Tibial artery (tissue), 4 donors: ENCODE measurements at regions not wholly inside any gene's neighbourhood (a gene's known extent, or its start where the extent isn't known, plus 50 kb on each side); places are given as distances from the start of the nearest gene placed in this dataset.

Experiments
- DNase-seq, 2 donors: peaks; one replicate each; pipeline ENCODE4 v3.0.0-alpha.2; 2019
- H3K27ac ChIP-seq, 2 donors: fragments of 200-600 bp; sonication (generic) in 1 of 2; 1 replicate in 1 of 2; 2 replicates in 1 of 2; pipeline ENCODE4 v1.5.1; 2018 to 2019; ENCODE audit warnings: mild to moderate bottlenecking in 1 of 2
- H3K27me3 ChIP-seq, 2 donors: fragments of 200-600 bp; sonication (generic) in 1 of 2; one replicate each; pipeline versions ENCODE4 v1.5.1 to v1.6.0; 2016 to 2019
- H3K36me3 ChIP-seq, 3 donors: fragments of 200-600 bp; sonication (generic) in 2 of 3; one replicate each; pipeline ENCODE4 v1.5.1; 2016 to 2019; ENCODE audit warnings: mild to moderate bottlenecking in 2 of 3
- H3K4me1 ChIP-seq, 4 donors: fragments of 200-600 bp; sonication (generic) in 2 of 4; 1 replicate in 3 of 4; 2 replicates in 1 of 4; pipeline ENCODE4 v1.5.1; 2016 to 2019
- H3K4me3 ChIP-seq, 2 donors: fragments of 200-600 bp; sonication (generic) in 1 of 2; 1 replicate in 1 of 2; 2 replicates in 1 of 2; pipeline ENCODE4 v1.5.1; 2018 to 2019; ENCODE audit warnings: mild to moderate bottlenecking in 2 of 2
- H3K9me3 ChIP-seq, 3 donors: fragments of 200-600 bp; sonication (generic) in 1 of 3; one replicate each; pipeline ENCODE4 v1.5.1; 2016 to 2019
- intact Hi-C: fragments of 100-400 bp; cut with DNase I; formaldehyde crosslinking; loops from one replicate; pipeline ENCODE4 v1.15.0; 2023; ENCODE audit warnings: low total_unique reads
- TF ChIP-seq, protein P1 (sequence below), 2 experiments: fragments of 200-600 bp in 1 of 2; fragments of 450-650 bp in 1 of 2; IDR thresholded peaks; one replicate each; pipeline ENCODE4 v1.5.1; 2017 to 2019; ENCODE audit warnings: antibody characterized with exemption in 2 of 2, mild to moderate bottlenecking in 1 of 2, moderate library complexity in 1 of 2

DNA sequence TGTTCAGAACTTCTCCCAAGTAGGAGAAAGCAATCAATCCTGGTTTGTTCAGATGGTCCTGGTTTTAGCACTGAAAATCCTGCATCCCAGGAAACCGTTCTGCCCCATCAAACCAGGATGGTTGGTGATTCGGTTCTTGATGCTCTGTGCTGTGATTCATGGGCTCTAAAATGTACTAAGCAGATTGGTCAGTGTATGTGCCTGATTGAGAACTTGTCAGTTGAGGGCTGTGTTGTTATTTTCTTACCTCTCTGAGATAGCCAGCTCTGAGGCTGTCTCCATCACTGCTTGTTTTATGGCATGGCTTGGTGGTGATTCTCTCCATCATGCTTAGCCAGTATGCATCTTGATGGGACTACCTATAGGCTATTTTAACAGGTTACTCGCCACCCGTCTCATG, 246.9 kb upstream of the RBFOX1 start:
- H3K4me1 ChIP-seq: no peaks in the 10 kb centered on the region
- no peak overlapping the region for H3K4me3 ChIP-seq
- no peaks in the 10 kb centered on the region for H3K27me3 ChIP-seq
- H3K27ac ChIP-seq: no peak overlapping the region
- DNase-seq: no peak
- TF ChIP-seq, protein P1, sequence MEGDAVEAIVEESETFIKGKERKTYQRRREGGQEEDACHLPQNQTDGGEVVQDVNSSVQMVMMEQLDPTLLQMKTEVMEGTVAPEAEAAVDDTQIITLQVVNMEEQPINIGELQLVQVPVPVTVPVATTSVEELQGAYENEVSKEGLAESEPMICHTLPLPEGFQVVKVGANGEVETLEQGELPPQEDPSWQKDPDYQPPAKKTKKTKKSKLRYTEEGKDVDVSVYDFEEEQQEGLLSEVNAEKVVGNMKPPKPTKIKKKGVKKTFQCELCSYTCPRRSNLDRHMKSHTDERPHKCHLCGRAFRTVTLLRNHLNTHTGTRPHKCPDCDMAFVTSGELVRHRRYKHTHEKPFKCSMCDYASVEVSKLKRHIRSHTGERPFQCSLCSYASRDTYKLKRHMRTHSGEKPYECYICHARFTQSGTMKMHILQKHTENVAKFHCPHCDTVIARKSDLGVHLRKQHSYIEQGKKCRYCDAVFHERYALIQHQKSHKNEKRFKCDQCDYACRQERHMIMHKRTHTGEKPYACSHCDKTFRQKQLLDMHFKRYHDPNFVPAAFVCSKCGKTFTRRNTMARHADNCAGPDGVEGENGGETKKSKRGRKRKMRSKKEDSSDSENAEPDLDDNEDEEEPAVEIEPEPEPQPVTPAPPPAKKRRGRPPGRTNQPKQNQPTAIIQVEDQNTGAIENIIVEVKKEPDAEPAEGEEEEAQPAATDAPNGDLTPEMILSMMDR (IDR thresholded peaks at IDR 0.05): no peak
- no peaks in the 10 kb centered on the region for H3K36me3 ChIP-seq
- H3K9me3 ChIP-seq: no peaks in the 10 kb centered on the region
- intact Hi-C loops: no loop called here

DNA sequence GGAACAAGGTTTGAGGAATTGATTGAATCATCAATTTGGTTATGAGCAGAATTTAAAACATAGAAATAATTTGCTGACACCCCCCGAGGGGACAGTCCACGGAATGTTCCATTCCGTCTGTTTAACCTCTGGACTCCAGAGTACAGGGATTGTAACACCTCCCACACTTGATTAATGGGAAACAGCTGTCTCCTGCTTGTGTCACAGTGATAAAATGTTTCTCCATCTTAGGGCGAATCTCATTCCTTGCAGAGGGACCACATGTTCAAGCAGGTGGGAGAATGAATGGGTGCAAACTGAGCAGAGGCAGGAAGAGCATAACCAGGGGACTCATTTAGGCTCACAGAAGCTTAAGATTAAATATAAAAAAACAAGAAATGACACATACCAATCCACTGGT, 249.5 kb upstream of the RBFOX1 start:
- Histone ChIP-seq H3K4me3 (no peak overlapping the region), H3K36me3 (no peaks in the 10 kb centered on the region), H3K27ac (no peak overlapping the region), H3K27me3 (no peaks in the 10 kb centered on the region), H3K4me1 (no peaks in the 10 kb centered on the region), H3K9me3 (no peaks in the 10 kb centered on the region)
- intact Hi-C loops: no loop called here
- DNase-seq: no peak
- TF ChIP-seq, protein P1 (IDR thresholded peaks at IDR 0.05): no peak

DNA sequence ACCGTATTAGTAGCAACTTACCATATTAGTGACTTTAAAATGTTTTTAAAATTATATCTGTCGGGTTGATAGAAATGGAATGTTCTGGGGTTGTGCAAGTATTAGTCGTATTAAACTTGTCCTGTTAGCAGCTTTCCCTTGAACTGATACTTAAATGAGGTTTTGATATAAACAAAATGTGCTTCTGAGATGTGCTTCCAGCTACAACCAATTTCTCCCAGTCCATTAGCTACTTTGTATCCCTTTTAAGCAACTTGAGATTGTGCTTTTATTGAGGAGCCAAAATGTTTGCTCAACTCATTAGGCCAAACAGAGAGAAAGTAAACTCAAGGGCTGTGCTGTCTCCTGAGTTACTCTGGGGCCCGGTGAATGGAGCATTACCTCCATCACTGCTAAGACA, 255.0 kb upstream of the RBFOX1 start:
- Histone ChIP-seq H3K27ac (no peak overlapping the region), H3K27me3 (no peaks in the 10 kb centered on the region), H3K4me3 (no peak overlapping the region), H3K36me3 (no peaks in the 10 kb centered on the region), H3K4me1 (no peaks in the 10 kb centered on the region), H3K9me3 (peaks cover 0 to 2% (median 0%) of the 10 kb centered on the region in 3 donors)
- intact Hi-C loops: no loop called here
- TF ChIP-seq, protein P1 (IDR thresholded peaks at IDR 0.05): no peak
- DNase-seq: no peak

DNA sequence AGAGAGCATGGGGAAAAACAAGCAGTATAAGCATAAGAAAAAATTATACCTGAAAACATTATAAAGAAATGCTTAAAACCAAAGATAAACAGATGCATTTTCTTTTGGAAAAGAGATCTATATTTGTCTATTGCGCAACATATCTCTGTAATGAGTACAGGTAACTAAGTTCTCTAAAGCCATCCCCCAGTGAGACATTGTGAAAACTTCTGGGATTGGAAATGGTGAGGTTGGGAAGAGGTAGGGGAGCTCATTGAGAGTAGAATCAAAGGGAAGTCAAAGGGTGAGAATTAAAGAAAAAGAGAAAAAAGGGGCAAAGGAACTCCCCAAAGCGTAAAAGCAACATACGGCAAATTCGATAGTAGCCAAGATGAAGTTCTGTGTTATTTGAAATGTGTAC, 257.9 kb upstream of the RBFOX1 start:
- H3K4me3 ChIP-seq: no peak overlapping the region
- intact Hi-C loops: no loop called here
- no peak for DNase-seq

DNA sequence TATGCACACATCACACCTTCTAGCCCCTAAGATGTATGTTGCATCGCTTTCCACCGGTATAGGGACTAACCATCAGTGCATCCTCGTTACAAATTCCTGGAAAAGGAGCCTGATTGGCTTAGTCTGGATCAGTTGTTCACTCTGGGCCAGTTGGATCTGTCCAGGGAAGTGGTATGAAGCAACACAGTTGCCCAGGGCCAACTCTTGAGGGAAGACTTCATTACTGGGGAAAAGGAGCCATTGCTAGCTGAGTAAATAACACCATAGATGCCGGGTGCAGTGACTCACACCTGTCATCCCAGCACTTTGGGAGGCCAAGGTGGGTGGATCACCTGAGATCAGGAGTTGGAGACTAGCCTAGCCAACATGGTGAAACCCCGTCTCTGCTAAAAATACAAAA, 275.2 kb upstream of the RBFOX1 start:
- Histone ChIP-seq H3K4me1 (no peaks in the 10 kb centered on the region), H3K4me3 (no peak overlapping the region), H3K9me3 (no peaks in the 10 kb centered on the region), H3K27ac (no peak overlapping the region), H3K36me3 (no peaks in the 10 kb centered on the region), H3K27me3 (no peaks in the 10 kb centered on the region)
- TF ChIP-seq, protein P1 (IDR thresholded peaks at IDR 0.05): no peak
- no peak for DNase-seq
- intact Hi-C loops: no loop called here

More for the DNA sequence above, 257.9 kb upstream of the RBFOX1 start:
- Histone ChIP-seq H3K9me3 (peaks cover 0 to 2% (median 0%) of the 10 kb centered on the region in 3 donors), H3K36me3 (no peaks in the 10 kb centered on the region), H3K27ac (no peak overlapping the region), H3K27me3 (no peaks in the 10 kb centered on the region), H3K4me1 (no peaks in the 10 kb centered on the region)
- TF ChIP-seq, protein P1 (IDR thresholded peaks at IDR 0.05): no peak

DNA sequence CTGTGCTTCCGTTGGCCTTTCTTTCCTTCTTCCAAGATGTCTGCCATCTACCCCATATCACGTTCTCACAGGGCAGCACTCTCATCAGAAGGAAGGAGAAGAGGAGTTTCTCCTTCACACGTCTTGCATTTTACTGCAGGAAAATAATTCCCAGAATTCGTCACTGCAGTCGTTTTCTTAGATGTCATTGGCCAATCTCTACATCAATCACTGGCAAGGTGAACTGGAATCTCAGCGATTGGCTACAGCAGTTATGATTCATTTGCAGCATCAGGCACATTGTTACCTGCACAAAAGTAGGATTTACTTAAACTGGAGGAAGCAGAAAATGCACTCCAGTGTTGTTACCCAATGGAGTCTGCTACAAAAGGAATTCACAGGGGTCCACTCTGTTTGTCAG, 277.2 kb upstream of the RBFOX1 start:
- DNase-seq: no peak
- intact Hi-C loops: no loop called here
- Histone ChIP-seq H3K9me3 (no peaks in the 10 kb centered on the region), H3K27ac (no peak overlapping the region), H3K4me3 (no peak overlapping the region), H3K36me3 (no peaks in the 10 kb centered on the region), H3K27me3 (no peaks in the 10 kb centered on the region), H3K4me1 (no peaks in the 10 kb centered on the region)
- TF ChIP-seq, protein P1 (IDR thresholded peaks at IDR 0.05): no peak
